GM18907 (cell line): ENCODE measurements at regions not wholly inside any gene's neighbourhood (a gene's known extent, or its start where the extent isn't known, plus 50 kb on each side); places are given as distances from the start of the nearest gene placed in this dataset.
"Not testable (repeated sequence)": the region's sequence is repeated elsewhere in the genome, so short reads cannot be mapped to it uniquely, and the experiment has no call there.

Experiments
- ATAC-seq: cut with Tn5 transposase; IDR thresholded peaks from one replicate; pipeline ENCODE4 v1.9.1; 2021; ENCODE audit warnings: mild to moderate bottlenecking, moderate library complexity; ENCODE audit not compliant: unreplicated experiment

DNA sequence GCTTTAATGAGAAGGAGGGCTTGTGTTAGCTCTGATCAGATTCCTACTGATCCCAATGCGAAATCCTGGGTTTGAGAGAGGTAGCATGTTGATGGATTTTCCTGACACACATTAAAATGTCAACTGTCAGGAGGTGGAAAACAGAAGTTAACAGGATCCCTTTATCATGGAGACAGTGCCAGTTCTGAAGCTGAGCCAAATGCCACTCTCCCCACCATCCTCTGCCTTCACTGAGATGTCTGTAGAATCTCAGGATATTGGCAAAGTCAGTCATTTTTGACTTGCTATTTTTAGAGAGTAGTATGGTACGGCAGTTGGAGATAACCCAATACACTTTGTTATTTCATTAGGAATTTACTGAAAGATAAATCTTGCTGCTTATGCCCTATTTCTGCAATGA, 1816.2 kb upstream of the FLRT2 start:
- ATAC-seq, result no peak

- no peak for ATAC-seq
Observed at GRCh38 chr14:83714151-83714550, 1815.8 kb upstream of the FLRT2 start.

DNA sequence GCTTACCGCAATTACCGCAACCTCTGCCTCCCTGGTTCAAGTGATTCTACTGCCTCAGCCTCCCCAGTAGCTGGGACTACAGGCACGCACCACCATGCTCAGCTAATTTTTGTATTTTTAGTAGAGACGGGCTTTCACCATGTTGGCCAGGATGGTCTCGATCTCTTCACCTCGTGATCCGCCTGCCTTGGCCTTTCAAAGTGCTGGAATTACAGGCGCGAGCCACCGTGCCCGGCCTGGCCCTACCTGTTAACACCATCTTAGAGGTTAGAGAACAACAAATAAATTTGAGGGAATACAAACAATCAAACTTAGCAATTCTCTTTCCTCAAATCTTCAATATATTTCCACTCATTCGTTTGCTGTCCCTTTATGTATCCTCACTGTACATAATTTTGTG, 1810.5 kb upstream of the FLRT2 start:
- not testable (repeated sequence) for ATAC-seq

GRCh38 chr14:83733670-83734069, 1796.3 kb upstream of the FLRT2 start:
- no peak for ATAC-seq

- ATAC-seq, result no peak
Observed at GRCh38 chr14:83734431-83734830, 1795.5 kb upstream of the FLRT2 start.

GRCh38 chr14:83741269-83741668, 1788.7 kb upstream of the FLRT2 start:
- ATAC-seq, result no peak

GRCh38 chr14:83744224-83744623, 1785.7 kb upstream of the FLRT2 start:
- no peak for ATAC-seq

GRCh38 chr14:83744891-83745290, 1785.1 kb upstream of the FLRT2 start:
- ATAC-seq, result no peak

- ATAC-seq, result no peak
Observed at GRCh38 chr14:83746336-83746735, 1783.6 kb upstream of the FLRT2 start.

- ATAC-seq, result no peak
Observed at GRCh38 chr14:83757916-83758315, 1772.0 kb upstream of the FLRT2 start.

DNA sequence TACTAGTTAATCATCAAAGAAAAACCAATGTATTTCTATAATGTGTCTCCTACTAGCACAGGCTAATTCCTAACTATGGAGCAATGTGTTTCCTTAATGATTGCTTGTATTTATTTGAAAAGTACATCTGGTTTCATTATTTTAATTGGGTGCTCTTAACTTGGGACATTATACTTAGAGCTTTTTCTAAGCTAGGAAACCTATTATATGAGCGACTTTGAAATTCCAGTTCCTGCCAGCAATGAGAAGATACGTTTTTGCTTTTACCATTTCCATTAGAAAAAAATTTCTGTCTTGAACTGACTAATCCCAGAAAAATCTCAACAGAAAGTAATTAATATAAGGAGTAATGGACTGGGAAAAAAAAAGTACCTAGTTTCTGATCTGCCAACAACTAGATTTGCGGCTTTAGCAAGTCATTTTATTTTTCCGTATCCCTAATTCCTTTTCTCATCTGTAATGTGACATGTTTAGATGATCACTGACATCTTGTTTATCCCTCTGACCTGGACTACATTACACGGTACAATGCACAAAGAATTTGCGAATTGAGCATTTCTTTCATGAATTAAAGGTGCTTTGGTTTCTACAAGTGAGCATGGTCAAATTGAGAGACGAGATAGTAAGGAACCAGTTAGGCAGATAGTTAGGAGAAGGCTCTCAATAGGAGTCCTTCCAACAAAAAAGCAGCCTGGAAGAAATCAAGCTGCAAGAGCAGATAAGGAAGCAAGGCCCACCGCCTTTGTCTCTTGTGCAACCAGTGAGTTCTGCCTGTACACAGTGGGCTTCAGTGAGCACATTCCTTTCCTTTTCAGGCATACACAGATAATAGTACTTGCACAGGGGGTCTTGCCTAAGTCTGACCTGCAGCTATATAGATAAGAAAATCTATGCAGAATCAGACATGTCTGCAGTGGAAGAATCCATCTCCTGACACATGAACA, 1765.0 kb upstream of the FLRT2 start:
- no peak for ATAC-seq

DNA sequence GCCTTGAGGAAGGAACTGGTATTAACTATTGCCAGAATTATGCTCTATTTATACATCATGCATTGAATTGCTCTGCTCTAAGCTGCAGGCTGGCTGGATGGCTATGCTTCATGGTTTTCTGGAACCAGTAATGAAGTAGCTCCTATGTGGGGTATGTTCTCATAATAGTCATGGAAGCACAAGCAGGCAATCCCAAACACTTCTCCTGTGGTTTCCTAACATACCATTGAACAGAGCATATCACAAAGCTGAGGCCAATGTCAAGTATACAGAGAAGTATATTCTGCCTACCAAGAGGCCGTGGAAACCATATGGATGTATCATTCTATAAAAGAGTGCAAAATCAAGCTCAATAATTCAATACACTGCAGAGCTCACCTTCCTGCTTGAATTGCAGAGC, 1752.4 kb upstream of the FLRT2 start:
- no peak for ATAC-seq

DNA sequence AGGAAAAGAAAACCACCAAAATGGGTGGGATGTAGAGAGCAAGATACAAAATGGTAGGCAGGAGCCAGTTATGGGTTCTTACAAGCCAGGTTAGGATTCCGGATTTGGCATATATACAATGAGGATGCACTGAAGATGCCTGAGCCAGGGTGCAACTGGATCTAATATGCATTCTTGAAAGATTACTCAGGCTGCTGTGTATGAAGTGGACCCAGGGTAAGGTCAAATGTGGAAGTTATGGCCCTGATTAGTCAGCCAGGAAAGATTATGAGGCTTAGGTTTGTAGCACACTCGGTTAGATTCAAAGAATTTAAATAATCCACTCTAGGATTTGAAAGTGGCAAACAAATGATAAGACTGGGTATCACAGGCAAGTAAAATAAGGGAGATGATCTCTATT, 1750.7 kb upstream of the FLRT2 start:
- no peak for ATAC-seq

DNA sequence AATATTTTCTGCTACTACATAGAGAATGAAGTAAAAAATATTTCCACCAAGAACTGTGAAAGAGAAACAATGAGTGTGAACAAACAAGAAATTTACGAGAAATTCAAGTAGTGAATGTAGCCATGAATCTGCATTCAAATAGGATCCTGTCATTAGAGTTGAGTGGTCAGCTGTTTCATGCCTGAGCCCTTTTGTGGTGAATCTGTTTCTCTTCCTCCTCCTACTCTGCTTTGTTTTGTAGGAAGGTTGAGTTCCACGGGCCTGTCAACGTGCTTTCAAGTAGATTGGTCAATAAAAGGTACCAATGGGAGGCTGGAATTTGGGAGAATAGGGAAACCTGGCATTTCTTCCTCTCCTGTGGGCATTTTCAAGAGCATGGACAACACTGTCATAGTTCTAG, 1749.6 kb upstream of the FLRT2 start:
- no peak for ATAC-seq

- ATAC-seq, result no peak
Observed at GRCh38 chr14:83798421-83798820, 1731.5 kb upstream of the FLRT2 start.

- no peak for ATAC-seq
Observed at GRCh38 chr14:83799233-83799632, 1730.7 kb upstream of the FLRT2 start.

- no peak for ATAC-seq
Observed at GRCh38 chr14:83814896-83815295, 1715.0 kb upstream of the FLRT2 start.

- no peak for ATAC-seq
Observed at GRCh38 chr14:83816761-83817160, 1713.2 kb upstream of the FLRT2 start.

- ATAC-seq, result no peak
Observed at GRCh38 chr14:83825843-83826242, 1704.1 kb upstream of the FLRT2 start.

GRCh38 chr14:83826838-83827237, 1703.1 kb upstream of the FLRT2 start:
- no peak for ATAC-seq

DNA sequence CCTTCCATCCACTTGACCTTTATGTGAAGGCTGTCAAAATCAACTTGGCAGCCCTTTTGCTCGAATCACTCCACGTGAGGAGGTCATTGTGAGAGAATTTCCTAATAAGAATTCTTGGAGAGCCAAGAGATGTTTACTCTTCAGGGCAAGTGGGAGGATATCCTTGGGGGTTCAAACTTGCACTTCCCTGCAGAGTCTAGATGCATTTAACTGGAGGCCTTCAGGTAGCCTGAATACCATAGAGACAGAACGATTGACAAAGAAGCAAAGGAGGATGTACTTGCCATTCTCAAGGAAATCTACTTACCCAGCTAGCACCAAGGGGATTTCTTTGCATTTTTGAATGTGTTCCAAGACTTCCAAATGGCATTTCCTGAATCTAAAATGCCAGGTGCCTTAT, 1702.6 kb upstream of the FLRT2 start:
- no peak for ATAC-seq

DNA sequence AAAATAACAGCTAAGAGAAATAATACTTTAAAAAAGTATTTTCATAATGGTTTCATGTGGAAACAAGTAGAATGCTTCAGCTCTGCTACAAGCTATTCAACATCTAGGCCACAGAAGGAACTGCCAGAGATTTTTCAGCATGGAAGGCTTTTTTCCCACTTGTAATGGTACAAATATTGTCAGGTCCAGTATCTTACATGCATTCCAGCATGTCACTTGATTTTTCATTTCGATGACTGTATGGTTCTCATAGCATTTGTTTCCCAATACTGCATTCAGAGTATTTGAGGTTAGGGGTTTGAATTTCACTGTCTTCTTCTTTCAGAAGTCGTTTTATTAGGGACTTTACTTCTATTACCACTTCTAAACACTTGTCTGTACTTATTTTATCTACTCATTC, 1701.5 kb upstream of the FLRT2 start:
- ATAC-seq, result no peak

GRCh38 chr14:83830316-83830715, 1699.6 kb upstream of the FLRT2 start:
- no peak for ATAC-seq
